ENCODE measurements at regions not wholly inside any gene's neighbourhood (a gene's known extent, or its start where the extent isn't known, plus 50 kb on each side); places are given as distances from the start of the nearest gene placed in this dataset.
"Not testable (repeated sequence)": the region's sequence is repeated elsewhere in the genome, so short reads cannot be mapped to it uniquely, and the experiment has no call there.

GRCh38 chr20:48129345-48129942 lies 344.2 kb upstream of the SULF2 start:
- Histone ChIP-seq H3K27ac (no peak overlapping the region), H3K9me3 (peaks cover 0 to 11% of the 10 kb centered on the region in 2 donors), H3K27me3 (peaks cover 0 to 5% of the 10 kb centered on the region in 2 donors), H3K4me1 (no peaks in the 10 kb centered on the region), H3K4me3 (no peak overlapping the region), H3K36me3 (no peaks in the 10 kb centered on the region)
- intact Hi-C loops (cut with DNase I), result no loop called here
- TF ChIP-seq, protein P1, sequence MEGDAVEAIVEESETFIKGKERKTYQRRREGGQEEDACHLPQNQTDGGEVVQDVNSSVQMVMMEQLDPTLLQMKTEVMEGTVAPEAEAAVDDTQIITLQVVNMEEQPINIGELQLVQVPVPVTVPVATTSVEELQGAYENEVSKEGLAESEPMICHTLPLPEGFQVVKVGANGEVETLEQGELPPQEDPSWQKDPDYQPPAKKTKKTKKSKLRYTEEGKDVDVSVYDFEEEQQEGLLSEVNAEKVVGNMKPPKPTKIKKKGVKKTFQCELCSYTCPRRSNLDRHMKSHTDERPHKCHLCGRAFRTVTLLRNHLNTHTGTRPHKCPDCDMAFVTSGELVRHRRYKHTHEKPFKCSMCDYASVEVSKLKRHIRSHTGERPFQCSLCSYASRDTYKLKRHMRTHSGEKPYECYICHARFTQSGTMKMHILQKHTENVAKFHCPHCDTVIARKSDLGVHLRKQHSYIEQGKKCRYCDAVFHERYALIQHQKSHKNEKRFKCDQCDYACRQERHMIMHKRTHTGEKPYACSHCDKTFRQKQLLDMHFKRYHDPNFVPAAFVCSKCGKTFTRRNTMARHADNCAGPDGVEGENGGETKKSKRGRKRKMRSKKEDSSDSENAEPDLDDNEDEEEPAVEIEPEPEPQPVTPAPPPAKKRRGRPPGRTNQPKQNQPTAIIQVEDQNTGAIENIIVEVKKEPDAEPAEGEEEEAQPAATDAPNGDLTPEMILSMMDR (IDR thresholded peaks at IDR 0.05), result no peak
- ATAC-seq, result peak; percentile 24
- DNase-seq, result peak in 2 of 4 donors; percentile 65 to 73

- Histone ChIP-seq H3K4me1 (no peaks in the 10 kb centered on the region), H3K9me3 (peaks cover 0 to 11% of the 10 kb centered on the region in 2 donors), H3K27me3 (peaks cover 0 to 5% of the 10 kb centered on the region in 2 donors), H3K27ac (no peak overlapping the region), H3K4me3 (no peak overlapping the region), H3K36me3 (no peaks in the 10 kb centered on the region)
- intact Hi-C loops (cut with DNase I), result no loop called here
- ATAC-seq, result no peak
- TF ChIP-seq, protein P1 (IDR thresholded peaks at IDR 0.05), result no peak
- DNase-seq, result no peak
Measured at GRCh38 chr20:48128436-48128835, 343.2 kb upstream of the SULF2 start.

GRCh38 chr20:48127964-48128363 lies 342.7 kb upstream of the SULF2 start:
- ATAC-seq; DNase-seq; H3K9me3 ChIP-seq; H3K27ac ChIP-seq; H3K36me3 ChIP-seq; H3K27me3 ChIP-seq; H3K4me1 ChIP-seq; intact Hi-C loops (cut with DNase I); H3K4me3 ChIP-seq: not testable (repeated sequence)

DNA sequence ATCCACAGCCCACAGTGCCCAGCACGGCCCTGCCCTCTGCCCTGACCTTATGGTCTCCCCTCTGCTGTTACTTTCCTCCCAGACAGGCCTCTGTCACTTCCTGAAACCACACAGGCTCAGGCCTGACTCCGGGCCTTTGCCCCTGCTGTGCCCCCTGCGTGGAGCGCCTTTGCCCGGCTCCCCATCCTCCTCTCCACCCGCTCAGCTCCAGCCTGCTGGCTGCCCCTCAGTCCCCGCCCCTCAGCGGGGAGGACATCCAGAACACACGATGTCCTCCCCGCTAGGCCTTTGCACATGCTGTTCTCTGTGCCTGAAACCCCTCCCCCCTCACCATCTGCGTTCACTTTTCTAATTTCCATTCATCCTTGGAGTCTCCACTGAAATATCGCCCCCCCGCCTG lies 341.9 kb upstream of the SULF2 start:
- H3K36me3 ChIP-seq; ATAC-seq; H3K27me3 ChIP-seq; H3K9me3 ChIP-seq; intact Hi-C loops (cut with DNase I); DNase-seq; H3K27ac ChIP-seq; H3K4me3 ChIP-seq; H3K4me1 ChIP-seq: not testable (repeated sequence)

- Histone ChIP-seq H3K27ac (no peak overlapping the region), H3K4me1 (no peaks in the 10 kb centered on the region), H3K4me3 (no peak overlapping the region), H3K27me3 (peaks cover 0 to 3% of the 10 kb centered on the region in 2 donors), H3K9me3 (no peaks in the 10 kb centered on the region), H3K36me3 (no peaks in the 10 kb centered on the region)
- intact Hi-C loops (cut with DNase I), result no loop called here
- TF ChIP-seq, protein P1 (IDR thresholded peaks at IDR 0.05), result no peak
- DNase-seq, result peak in 1 of 4 donors; percentile 28
- no peak for ATAC-seq
Measured at GRCh38 chr20:48126227-48126740, 341.0 kb upstream of the SULF2 start.

DNA sequence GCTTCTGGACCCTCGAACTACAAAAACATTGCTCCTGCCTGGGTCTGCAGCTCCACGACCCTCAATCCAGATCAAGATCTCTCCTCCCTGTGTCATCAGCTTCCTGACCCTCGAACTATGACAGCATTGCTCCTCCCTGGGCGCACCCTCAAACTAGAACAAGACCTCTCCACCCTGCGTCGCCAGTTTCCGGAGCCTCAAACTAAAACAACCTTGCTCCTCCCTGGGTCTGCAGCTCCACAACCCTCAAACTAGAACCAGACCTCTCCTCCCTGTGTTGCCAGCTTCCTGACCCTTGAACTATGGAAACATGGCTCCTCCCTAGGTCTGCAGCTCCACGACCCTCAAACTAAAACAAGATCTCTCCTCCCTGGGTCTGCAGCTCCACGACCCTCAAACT lies 339.7 kb upstream of the SULF2 start:
- Histone ChIP-seq H3K27me3 (no peaks in the 10 kb centered on the region), H3K4me3 (no peak overlapping the region), H3K9me3 (no peaks in the 10 kb centered on the region), H3K27ac (no peak overlapping the region), H3K4me1 (no peaks in the 10 kb centered on the region), H3K36me3 (no peaks in the 10 kb centered on the region)
- TF ChIP-seq, protein P1 (IDR thresholded peaks at IDR 0.05), result no peak
- DNase-seq (no peak), ATAC-seq (no peak)
- intact Hi-C loops (cut with DNase I), result no loop called here
